WERI-Rb-1 (cell line): ENCODE measurements at regions not wholly inside any gene's neighbourhood (a gene's known extent, or its start where the extent isn't known, plus 50 kb on each side); places are given as distances from the start of the nearest gene placed in this dataset.

Experiments
- DNase-seq: peaks from one replicate; pipeline ENCODE4 v3.0.0-alpha.2; 2020
- H3K27ac ChIP-seq: fragments of 250-450 bp; sonication (Bioruptor Pico); 2 replicates; pipeline ENCODE4 v1.5.1; 2020; ENCODE audit warnings: mild to moderate bottlenecking, moderate library complexity
- H3K27me3 ChIP-seq: fragments of 250-450 bp; sonication (Bioruptor Pico); 2 replicates; pipeline ENCODE4 v1.5.1; 2021; ENCODE audit warnings: mild to moderate bottlenecking, low read depth, moderate library complexity; ENCODE audit not compliant: insufficient read depth, severe bottlenecking
- H3K36me3 ChIP-seq: fragments of 250-450 bp; sonication (Bioruptor Pico); 2 replicates; pipeline ENCODE4 v1.5.1; 2020; ENCODE audit warnings: mild to moderate bottlenecking, moderate library complexity
- H3K4me3 ChIP-seq: 2 replicates; pipeline ENCODE4 v1.5.1; 2011; ENCODE audit warnings: low read depth, mild to moderate bottlenecking, control low read depth, low read length
- H3K9me3 ChIP-seq: fragments of 250-450 bp; sonication (Bioruptor Pico); 2 replicates; pipeline ENCODE4 v1.5.1; 2021; ENCODE audit warnings: mild to moderate bottlenecking, moderate library complexity; ENCODE audit not compliant: severe bottlenecking
- CTCF ChIP-seq: IDR thresholded peaks from 2 replicates; pipeline ENCODE4 v1.5.1; 2011; ENCODE audit warnings: low read depth, mild to moderate bottlenecking, control low read depth, inconsistent platforms, low read length

GRCh38 chr9:89716559-89716958 lies 111.7 kb downstream of the GADD45G start:
- Histone ChIP-seq H3K27ac (no peak overlapping the region), H3K27me3 (no peaks in the 10 kb centered on the region), H3K36me3 (no peaks in the 10 kb centered on the region), H3K9me3 (no peaks in the 10 kb centered on the region), H3K4me3 (no peak overlapping the region)
- DNase-seq, result no peak
- TF ChIP-seq CTCF, result no peak

- Histone ChIP-seq H3K27me3 (no peaks in the 10 kb centered on the region), H3K9me3 (no peaks in the 10 kb centered on the region), H3K27ac (no peak overlapping the region), H3K4me3 (no peak overlapping the region), H3K36me3 (no peaks in the 10 kb centered on the region)
- no peak for DNase-seq
- TF ChIP-seq CTCF, result no peak
These were observed 113.4 kb downstream of the GADD45G start for GRCh38 chr9:89718176-89718575.

GRCh38 chr9:89718651-89719050 lies 113.8 kb downstream of the GADD45G start:
- Histone ChIP-seq H3K27me3 (no peaks in the 10 kb centered on the region), H3K9me3 (no peaks in the 10 kb centered on the region), H3K27ac (no peak overlapping the region), H3K4me3 (no peak overlapping the region), H3K36me3 (no peaks in the 10 kb centered on the region)
- DNase-seq, result no peak
- TF ChIP-seq CTCF, result no peak

- no peaks in the 10 kb centered on the region for H3K9me3 ChIP-seq
- no peaks in the 10 kb centered on the region for H3K36me3 ChIP-seq
- H3K27me3 ChIP-seq, result no peaks in the 10 kb centered on the region
- H3K27ac ChIP-seq, result no peak overlapping the region
- no peak for DNase-seq
- no peak for TF ChIP-seq CTCF
- no peak overlapping the region for H3K4me3 ChIP-seq
These were observed 114.4 kb downstream of the GADD45G start for GRCh38 chr9:89719202-89719601.

GRCh38 chr9:89720696-89721175 lies 115.9 kb downstream of the GADD45G start:
- no peak for TF ChIP-seq CTCF
- Histone ChIP-seq H3K27me3 (no peaks in the 10 kb centered on the region), H3K36me3 (no peaks in the 10 kb centered on the region), H3K9me3 (no peaks in the 10 kb centered on the region), H3K4me3 (no peak overlapping the region), H3K27ac (no peak overlapping the region)
- no peak for DNase-seq

- H3K4me3 ChIP-seq, result no peak overlapping the region
- TF ChIP-seq CTCF, result no peak
These were observed 116.4 kb downstream of the GADD45G start for GRCh38 chr9:89721176-89721700.

More at GRCh38 chr9:89721176-89721700, 116.4 kb downstream of the GADD45G start:
- no peaks in the 10 kb centered on the region for H3K9me3 ChIP-seq
- DNase-seq, result no peak
- no peaks in the 10 kb centered on the region for H3K36me3 ChIP-seq
- no peak overlapping the region for H3K27ac ChIP-seq
- no peaks in the 10 kb centered on the region for H3K27me3 ChIP-seq
